ENCODE measurements at regions not wholly inside any gene's neighbourhood (a gene's known extent, or its start where the extent isn't known, plus 50 kb on each side); places are given as distances from the start of the nearest gene placed in this dataset.

- no peak for DNase-seq (ENCODE audit: insufficient read length, low spot score)
- no peak for FAIRE-seq
Measured at GRCh38 chr15:61307474-61307873, 78.4 kb upstream of the RORA start.

GRCh38 chr15:61301701-61302100 lies 72.6 kb upstream of the RORA start:
- no peak for DNase-seq (ENCODE audit: insufficient read length, low spot score)
- no peak for FAIRE-seq

- FAIRE-seq: no peak
- no peak for DNase-seq (ENCODE audit: insufficient read length, low spot score)
Measured at GRCh38 chr15:61299075-61299763, 70.1 kb upstream of the RORA start.

GRCh38 chr15:61295239-61295638 lies 66.1 kb upstream of the RORA start:
- DNase-seq (ENCODE audit: insufficient read length, low spot score): no peak
- no peak for FAIRE-seq

- no peak for FAIRE-seq
- no peak for DNase-seq (ENCODE audit: insufficient read length, low spot score)
Measured at GRCh38 chr15:61282661-61283060, 53.6 kb upstream of the RORA start.

- FAIRE-seq (no peak), DNase-seq (ENCODE audit: insufficient read length, low spot score) (no peak)
Measured at GRCh38 chr15:61281328-61281727, 52.2 kb upstream of the RORA start.
